ENCODE measurements at regions not wholly inside any gene's neighbourhood (a gene's known extent, or its start where the extent isn't known, plus 50 kb on each side); places are given as distances from the start of the nearest gene placed in this dataset.

DNA sequence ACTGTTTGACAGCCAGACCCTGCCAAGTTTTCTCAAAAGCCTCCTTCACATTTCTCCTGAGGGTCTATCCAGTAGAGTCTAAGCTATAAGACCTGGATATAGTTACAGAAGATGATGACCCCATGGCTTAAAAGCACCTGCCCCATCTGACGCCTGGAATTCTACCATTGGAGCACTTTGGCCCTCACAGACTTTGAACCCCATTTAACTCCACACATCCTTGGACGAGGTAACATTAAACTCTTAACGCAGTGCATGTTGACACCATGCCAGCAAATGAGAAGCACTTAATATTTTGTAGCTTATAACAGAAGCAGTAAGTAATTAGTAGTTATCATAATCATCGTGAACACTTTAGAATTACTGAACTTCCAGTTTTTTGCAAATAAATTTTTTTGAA, 61.9 kb upstream of the SMNDC1 start:
- no peak overlapping the region for H3K4me3 ChIP-seq (ENCODE audit: low read length)
- TF ChIP-seq, protein P1, sequence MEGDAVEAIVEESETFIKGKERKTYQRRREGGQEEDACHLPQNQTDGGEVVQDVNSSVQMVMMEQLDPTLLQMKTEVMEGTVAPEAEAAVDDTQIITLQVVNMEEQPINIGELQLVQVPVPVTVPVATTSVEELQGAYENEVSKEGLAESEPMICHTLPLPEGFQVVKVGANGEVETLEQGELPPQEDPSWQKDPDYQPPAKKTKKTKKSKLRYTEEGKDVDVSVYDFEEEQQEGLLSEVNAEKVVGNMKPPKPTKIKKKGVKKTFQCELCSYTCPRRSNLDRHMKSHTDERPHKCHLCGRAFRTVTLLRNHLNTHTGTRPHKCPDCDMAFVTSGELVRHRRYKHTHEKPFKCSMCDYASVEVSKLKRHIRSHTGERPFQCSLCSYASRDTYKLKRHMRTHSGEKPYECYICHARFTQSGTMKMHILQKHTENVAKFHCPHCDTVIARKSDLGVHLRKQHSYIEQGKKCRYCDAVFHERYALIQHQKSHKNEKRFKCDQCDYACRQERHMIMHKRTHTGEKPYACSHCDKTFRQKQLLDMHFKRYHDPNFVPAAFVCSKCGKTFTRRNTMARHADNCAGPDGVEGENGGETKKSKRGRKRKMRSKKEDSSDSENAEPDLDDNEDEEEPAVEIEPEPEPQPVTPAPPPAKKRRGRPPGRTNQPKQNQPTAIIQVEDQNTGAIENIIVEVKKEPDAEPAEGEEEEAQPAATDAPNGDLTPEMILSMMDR (IDR thresholded peaks at IDR 0.05; ENCODE audit: insufficient read depth, low read depth, low read length, missing control alignments), result no peak
- no peak for DNase-seq (ENCODE audit: low read depth)

- no peak overlapping the region for H3K4me3 ChIP-seq (ENCODE audit: low read length)
- DNase-seq (ENCODE audit: low read depth), result no peak
- TF ChIP-seq, protein P1 (IDR thresholded peaks at IDR 0.05; ENCODE audit: insufficient read depth, low read depth, low read length, missing control alignments), result no peak
Measured at GRCh38 chr10:110368002-110368401, 63.3 kb upstream of the SMNDC1 start.

GRCh38 chr10:110368556-110368955, 63.8 kb upstream of the SMNDC1 start:
- DNase-seq (ENCODE audit: low read depth), result no peak

DNA sequence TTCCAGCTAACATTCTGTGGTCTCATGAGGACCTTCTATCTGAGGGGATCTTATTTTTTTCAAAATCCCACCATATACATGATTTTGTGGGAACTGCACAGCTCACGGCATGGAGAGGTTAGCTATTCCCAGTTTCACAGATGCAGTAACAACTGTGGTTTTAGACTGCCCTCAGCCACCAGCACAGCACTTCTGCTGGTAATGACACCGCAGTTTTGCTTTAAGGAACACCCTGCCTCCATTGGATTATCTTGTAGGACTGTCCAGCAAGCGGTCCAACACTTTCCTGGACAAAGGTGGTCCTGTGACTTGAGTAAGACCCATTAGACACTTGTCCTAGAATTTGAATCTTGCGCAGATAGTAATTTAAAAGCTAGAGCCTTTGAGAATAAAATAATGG, 65.3 kb upstream of the SMNDC1 start:
- TF ChIP-seq, protein P1 (IDR thresholded peaks at IDR 0.05; ENCODE audit: insufficient read depth, low read depth, low read length, missing control alignments), result no peak
- H3K4me3 ChIP-seq (ENCODE audit: low read length), result no peak overlapping the region
- DNase-seq (ENCODE audit: low read depth), result no peak

More at GRCh38 chr10:110368556-110368955, 63.8 kb upstream of the SMNDC1 start:
- no peak overlapping the region for H3K4me3 ChIP-seq (ENCODE audit: low read length)
- TF ChIP-seq, protein P1 (IDR thresholded peaks at IDR 0.05; ENCODE audit: insufficient read depth, low read depth, low read length, missing control alignments), result no peak

GRCh38 chr10:110372656-110373055, 67.9 kb upstream of the SMNDC1 start:
- TF ChIP-seq, protein P1 (IDR thresholded peaks at IDR 0.05; ENCODE audit: insufficient read depth, low read depth, low read length, missing control alignments), result no peak
- peak; percentile 68 for DNase-seq (ENCODE audit: low read depth)
- no peak overlapping the region for H3K4me3 ChIP-seq (ENCODE audit: low read length)

DNA sequence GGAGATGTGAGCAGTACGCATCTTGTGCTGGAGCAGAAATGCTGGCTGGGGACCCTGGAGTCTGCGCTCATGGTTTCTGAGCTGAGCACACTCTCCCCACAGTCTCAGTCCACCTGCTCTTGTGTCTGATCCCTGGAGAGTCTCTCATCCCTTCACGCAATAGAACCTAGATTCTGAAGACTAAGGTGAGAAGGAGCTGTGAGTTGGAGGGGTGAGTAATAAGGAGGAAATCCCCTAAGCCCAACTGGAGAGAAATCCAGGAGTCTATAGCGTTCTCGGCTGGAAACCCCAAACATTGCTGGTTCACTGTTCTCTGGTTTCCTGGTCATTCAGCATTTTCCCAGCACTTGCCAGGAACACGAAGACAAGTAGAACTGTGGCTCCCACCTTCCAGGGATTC, 68.3 kb upstream of the SMNDC1 start:
- peak; percentile 77 for DNase-seq (ENCODE audit: low read depth)
- H3K4me3 ChIP-seq (ENCODE audit: low read length), result no peak overlapping the region
- TF ChIP-seq, protein P1 (IDR thresholded peaks at IDR 0.05; ENCODE audit: insufficient read depth, low read depth, low read length, missing control alignments), result no peak

DNA sequence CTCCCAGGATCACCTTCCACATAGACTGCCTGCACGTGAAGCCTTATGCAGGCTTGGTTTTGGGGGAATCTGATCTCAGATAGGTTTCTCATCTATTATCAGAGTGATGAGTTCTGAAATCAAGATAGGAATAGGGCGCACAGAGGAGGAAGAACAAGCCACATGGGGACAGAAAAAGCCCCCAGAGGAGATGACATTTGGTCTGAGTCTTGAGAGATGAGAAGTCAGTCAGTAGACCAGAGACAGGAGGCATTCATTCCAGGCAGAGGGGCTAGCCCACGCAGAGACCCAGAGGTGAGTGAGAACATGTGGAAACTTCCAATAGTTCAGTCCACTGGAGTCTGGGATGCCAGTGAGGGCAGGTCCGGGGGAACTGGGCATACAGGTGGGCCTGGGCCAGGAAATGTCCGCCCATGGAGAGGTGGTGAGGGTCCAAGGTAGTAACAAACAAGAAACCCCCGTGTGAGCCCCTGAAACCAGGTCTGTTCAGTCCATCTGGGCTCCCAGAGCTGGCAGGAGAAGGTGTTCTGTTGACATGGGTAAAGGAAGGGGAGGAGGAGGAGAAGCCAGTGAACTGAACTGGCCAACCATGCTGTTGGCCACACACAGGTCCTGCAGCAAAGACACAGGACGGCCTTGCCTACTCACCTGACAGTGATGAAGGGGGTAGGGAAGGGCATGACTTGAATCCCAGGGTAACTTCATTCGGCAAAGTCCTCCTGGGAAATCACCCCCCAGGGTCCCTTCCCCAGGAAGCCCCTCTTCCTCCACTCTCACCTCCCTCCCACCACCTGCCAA, 69.3 kb upstream of the SMNDC1 start:
- H3K4me3 ChIP-seq (ENCODE audit: low read length), result no peak overlapping the region
- TF ChIP-seq, protein P1 (IDR thresholded peaks at IDR 0.05; ENCODE audit: insufficient read depth, low read depth, low read length, missing control alignments), result no peak
- DNase-seq (ENCODE audit: low read depth), result no peak
